Activated naive CD4-positive, alpha-beta T cell treated with anti-CD3 and anti-CD28 coated beads for 36 hours (primary cell): ENCODE measurements at regions not wholly inside any gene's neighbourhood (a gene's known extent, or its start where the extent isn't known, plus 50 kb on each side); places are given as distances from the start of the nearest gene placed in this dataset.
"Not testable (repeated sequence)": the region's sequence is repeated elsewhere in the genome, so short reads cannot be mapped to it uniquely, and the experiment has no call there.

ENCODE experiments used
- CTCF ChIA-PET: fragments of 350-600 bp; sonication (Branson Sonifier 250); formaldehyde crosslinking; loops from one replicate; lab custom pipeline; 2021; ENCODE audit warnings: antibody characterized with exemption; lab: Charles Lee
- DNase-seq: peaks from one replicate; pipeline ENCODE4 v3.0.0-alpha.2; 2020
- H3K27ac Mint-ChIP-seq: one replicate; pipeline ENCODE4 v1.8.0; 2021; ENCODE audit warnings: mild to moderate bottlenecking, mixed read lengths
- H3K27me3 Mint-ChIP-seq: one replicate; pipeline ENCODE4 v1.8.0; 2021; ENCODE audit warnings: low read depth, mixed read lengths
- H3K36me3 Mint-ChIP-seq: one replicate; pipeline ENCODE4 v1.8.0; 2021; ENCODE audit warnings: low read depth, mixed read lengths
- H3K4me1 Mint-ChIP-seq: one replicate; pipeline ENCODE4 v1.8.0; 2021; ENCODE audit warnings: low read depth, mixed read lengths
- H3K4me3 Mint-ChIP-seq: one replicate; pipeline ENCODE4 v1.8.0; 2021; ENCODE audit warnings: mild to moderate bottlenecking, moderate library complexity, mixed read lengths
- H3K9me3 Mint-ChIP-seq: one replicate; pipeline ENCODE4 v1.8.0; 2021; ENCODE audit warnings: mixed read lengths
- intact Hi-C: fragments of 100-400 bp; cut with micrococcal nuclease; formaldehyde crosslinking; loops from one replicate; pipeline ENCODE4 v1.15.1; 2023

DNA sequence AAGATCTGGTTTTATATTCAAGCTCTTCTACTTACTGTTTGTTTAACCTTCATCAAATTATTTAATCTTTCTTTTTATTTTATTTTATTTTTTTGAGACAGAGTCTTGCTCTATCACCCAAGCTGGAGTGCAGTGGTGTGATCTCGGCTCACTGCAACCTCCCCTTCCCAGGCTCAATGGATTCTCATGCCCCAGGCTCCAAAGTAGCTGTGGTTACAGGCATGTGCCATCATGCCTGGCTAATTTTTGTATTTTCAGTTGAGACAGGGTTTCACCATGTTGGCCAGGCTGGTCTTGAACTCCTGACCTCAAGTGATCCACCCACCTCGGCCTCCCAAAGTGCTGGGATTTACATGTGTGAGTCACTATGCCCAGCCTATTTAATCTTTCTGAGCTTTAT is 821.5 kb upstream of the ATXN7L3B start:
- H3K4me1 Mint-ChIP-seq, H3K9me3 Mint-ChIP-seq, H3K27ac Mint-ChIP-seq, H3K36me3 Mint-ChIP-seq, DNase-seq, intact Hi-C loops, H3K4me3 Mint-ChIP-seq, H3K27me3 Mint-ChIP-seq: not testable (repeated sequence)
- CTCF ChIA-PET: interaction anchor here (1.2 kb wide), 1 partner anchor 10 kb away, joined by 3 read pairs; no protein-coding TSS in a partner anchor

DNA sequence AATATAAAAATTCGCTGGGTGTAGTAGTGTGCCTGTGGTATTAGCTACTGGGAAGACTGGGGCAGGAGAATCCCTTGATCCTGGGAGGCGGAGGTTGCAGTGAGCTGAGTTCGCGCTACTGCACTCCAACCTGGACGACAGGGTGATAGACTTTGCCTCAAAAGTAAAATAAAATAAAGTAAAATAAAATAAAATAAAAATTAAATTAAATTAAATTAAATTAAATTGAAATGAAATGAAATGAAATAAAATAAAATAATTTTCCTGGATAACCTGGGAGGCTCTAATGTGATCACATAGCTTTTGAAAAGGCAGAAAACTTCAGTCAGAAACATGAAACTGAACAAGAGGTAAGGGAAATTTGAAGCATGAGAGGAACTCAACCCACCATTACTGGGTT is 818.4 kb upstream of the ATXN7L3B start:
- Mint-ChIP-seq H3K27me3 (no peaks in the 10 kb centered on the region), H3K4me1 (no peaks in the 10 kb centered on the region), H3K27ac (no peak overlapping the region), H3K9me3 (no peaks in the 10 kb centered on the region), H3K4me3 (no peak overlapping the region), H3K36me3 (no peaks in the 10 kb centered on the region)
- no peak for DNase-seq
- intact Hi-C loops: no loop called here
- CTCF ChIA-PET: no interaction called here

DNA sequence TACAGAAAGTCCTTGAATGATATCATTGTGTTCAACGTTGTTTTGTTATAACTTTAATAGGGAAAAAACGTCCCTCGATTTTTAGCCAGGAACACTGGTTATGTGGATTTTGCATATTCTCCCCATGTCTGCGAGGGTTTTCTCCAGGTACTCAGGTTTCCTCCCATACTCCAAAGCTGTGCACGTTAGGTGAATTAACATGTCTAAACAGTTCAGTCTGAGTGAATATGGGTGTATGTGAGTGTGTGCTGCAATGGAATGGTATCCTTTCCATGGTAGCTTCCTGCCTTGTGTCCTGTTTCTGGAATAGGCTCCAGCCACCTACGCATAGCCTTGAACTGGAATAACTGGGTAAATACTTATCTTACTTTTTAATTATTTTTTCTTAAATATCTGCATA is 810.8 kb upstream of the ATXN7L3B start:
- H3K27ac Mint-ChIP-seq: no peak overlapping the region
- no peaks in the 10 kb centered on the region for H3K4me1 Mint-ChIP-seq
- intact Hi-C loops: no loop called here
- H3K4me3 Mint-ChIP-seq: no peak overlapping the region
- CTCF ChIA-PET: interaction anchor here (1.1 kb wide), 1 partner anchor 10 kb away, joined by 3 read pairs; no protein-coding TSS in a partner anchor
- no peaks in the 10 kb centered on the region for H3K36me3 Mint-ChIP-seq
- DNase-seq: no peak
- no peaks in the 10 kb centered on the region for H3K9me3 Mint-ChIP-seq
- no peaks in the 10 kb centered on the region for H3K27me3 Mint-ChIP-seq

DNA sequence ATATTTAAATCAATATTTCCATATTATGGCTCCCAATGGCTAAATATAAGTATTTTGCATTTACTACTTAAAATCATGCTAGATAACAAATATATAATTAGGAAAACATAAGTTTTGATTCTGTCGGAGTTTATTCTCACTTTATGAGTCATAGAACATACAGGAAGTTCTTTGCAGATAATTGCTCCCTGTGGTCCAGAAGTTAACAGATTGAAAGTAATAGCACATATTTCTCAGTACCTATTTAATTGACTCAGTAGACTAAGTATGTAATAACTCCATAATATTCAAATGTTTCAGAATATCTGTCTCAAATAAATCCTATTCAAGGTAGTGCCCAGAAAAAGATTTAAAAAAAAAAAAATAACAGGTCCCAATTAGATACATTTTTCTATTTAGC is 806.0 kb upstream of the ATXN7L3B start:
- no peaks in the 10 kb centered on the region for H3K4me1 Mint-ChIP-seq
- H3K4me3 Mint-ChIP-seq: no peak overlapping the region
- H3K27me3 Mint-ChIP-seq: no peaks in the 10 kb centered on the region
- H3K9me3 Mint-ChIP-seq: peaks cover 2% of the 10 kb centered on the region
- no peaks in the 10 kb centered on the region for H3K36me3 Mint-ChIP-seq
- CTCF ChIA-PET: no interaction called here
- intact Hi-C loops: no loop called here
- no peak for DNase-seq
- no peak overlapping the region for H3K27ac Mint-ChIP-seq

DNA sequence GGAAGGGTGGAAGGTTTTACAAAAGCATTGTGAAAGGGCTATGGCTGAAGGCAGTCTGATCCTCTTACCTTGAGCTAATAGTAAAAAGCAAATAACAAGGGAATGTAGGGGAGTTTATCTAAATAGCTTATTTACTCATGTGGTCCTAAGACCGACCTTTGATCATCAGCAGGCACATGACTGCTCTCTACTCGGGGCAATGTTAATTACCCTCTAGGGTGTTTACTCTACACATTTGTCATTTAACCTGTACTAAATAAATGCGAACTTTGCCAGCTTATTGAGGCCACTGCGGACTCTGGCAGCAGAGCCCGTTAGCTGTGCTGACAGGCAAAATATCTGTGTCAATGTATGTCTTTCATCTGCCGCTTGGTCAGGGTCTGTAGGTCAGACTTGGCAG is 768.3 kb upstream of the ATXN7L3B start:
- CTCF ChIA-PET: no interaction called here
- Mint-ChIP-seq H3K27ac (no peak overlapping the region), H3K36me3 (no peaks in the 10 kb centered on the region), H3K9me3 (peaks cover 5% of the 10 kb centered on the region), H3K27me3 (no peaks in the 10 kb centered on the region), H3K4me1 (no peaks in the 10 kb centered on the region), H3K4me3 (no peak overlapping the region)
- DNase-seq: no peak
- intact Hi-C loops: no loop called here

DNA sequence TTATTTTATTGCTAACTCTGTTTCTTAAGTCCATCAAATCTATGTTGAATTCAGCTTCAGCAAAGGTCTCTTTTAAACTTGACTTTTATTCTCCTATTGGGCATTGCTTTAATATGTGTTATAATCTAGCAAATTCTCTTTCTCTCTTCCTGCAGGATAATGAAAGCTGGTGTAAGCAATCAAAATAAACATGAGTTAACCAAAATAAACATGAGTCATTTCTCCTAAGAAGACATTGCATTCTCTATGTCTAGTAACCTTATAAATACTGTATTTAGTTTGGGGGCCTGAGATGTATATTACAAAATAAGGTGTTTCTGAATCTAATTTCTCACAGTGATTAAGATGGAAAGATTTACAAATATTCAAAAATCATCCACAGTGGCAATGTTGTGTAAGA is 739.1 kb upstream of the ATXN7L3B start:
- intact Hi-C loops: no loop called here
- DNase-seq: no peak
- Mint-ChIP-seq H3K9me3 (peaks cover 22% of the 10 kb centered on the region), H3K4me1 (no peaks in the 10 kb centered on the region), H3K27ac (no peak overlapping the region), H3K4me3 (no peak overlapping the region), H3K27me3 (no peaks in the 10 kb centered on the region), H3K36me3 (no peaks in the 10 kb centered on the region)
- CTCF ChIA-PET: interaction anchor here (0.6 kb wide), 1 partner anchor 328 kb away, joined by 3 read pairs; no protein-coding TSS in a partner anchor

DNA sequence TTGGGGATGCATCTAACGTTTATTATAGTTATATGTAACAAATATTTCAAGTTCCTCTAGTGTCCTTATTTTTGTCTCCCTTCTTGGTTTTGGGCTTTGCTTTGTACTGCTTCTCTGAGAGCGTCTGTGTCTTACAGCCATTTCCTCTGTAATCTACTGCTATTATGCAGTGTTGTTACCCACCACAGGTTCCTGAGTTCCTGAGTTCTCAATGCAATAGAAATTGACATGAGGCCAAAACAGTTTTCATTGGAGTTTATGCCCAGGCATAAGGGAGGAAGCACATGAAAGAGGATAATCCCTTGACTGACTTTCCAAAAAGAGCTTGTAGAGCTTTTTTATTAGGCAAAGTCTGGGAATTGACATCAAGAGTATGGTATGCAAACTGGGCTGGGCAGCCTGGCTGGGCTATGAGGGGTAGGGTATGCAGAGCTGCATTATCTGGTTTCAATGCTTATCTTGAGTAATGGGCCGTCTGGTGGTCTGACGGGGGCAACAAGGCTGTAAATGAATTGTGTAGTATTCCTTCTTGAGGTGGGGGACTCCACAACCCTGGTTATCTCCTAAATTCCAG is 722.5 kb upstream of the ATXN7L3B start:
- DNase-seq: no peak
- Mint-ChIP-seq H3K36me3 (no peaks in the 10 kb centered on the region), H3K4me1 (no peaks in the 10 kb centered on the region), H3K27ac (no peak overlapping the region), H3K9me3 (no peaks in the 10 kb centered on the region), H3K4me3 (no peak overlapping the region), H3K27me3 (no peaks in the 10 kb centered on the region)
- CTCF ChIA-PET: no interaction called here
- intact Hi-C loops: no loop called here

DNA sequence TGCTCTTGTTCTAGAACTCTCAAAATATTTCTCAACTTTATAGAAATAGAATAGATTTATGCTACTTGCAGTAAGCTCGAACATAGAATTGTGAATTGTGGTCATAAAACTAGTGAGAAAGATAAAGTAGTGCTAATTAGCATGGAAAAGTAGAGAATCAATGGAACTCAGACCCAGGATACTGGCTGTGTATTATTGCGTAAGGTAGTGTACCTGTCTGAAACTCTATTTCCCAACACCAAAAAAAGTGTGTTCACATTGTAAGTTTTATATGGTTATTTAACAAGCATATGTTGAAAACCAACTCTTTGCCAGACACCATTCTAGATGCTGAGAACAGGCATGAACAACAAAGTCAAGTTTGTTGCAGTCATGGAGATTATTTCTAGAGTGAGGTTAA is 720.5 kb upstream of the ATXN7L3B start:
- Mint-ChIP-seq H3K9me3 (peaks cover 7% of the 10 kb centered on the region), H3K27ac (no peak overlapping the region), H3K4me1 (no peaks in the 10 kb centered on the region), H3K27me3 (no peaks in the 10 kb centered on the region), H3K36me3 (no peaks in the 10 kb centered on the region), H3K4me3 (no peak overlapping the region)
- CTCF ChIA-PET: no interaction called here
- DNase-seq: no peak
- intact Hi-C loops: no loop called here

DNA sequence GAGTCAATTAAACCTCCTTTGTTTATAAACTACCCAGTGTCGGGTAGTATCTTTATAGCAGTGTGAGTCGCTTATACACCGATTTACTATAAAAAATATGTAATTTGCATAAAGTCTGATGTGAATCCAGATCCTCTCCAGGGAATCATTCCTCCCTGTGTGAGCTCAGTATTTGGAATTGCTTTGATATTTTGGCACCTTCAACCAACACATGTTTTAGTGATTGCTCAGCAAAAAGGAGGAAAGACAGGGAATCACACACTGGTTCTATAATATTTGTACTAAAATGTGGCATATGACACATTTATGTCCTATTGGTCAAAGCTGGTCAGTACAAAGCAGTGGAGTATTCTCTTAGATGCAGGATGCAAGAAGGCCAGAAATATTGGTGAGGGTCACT is 703.9 kb upstream of the ATXN7L3B start:
- Mint-ChIP-seq H3K4me1 (no peaks in the 10 kb centered on the region), H3K9me3 (peaks cover 4% of the 10 kb centered on the region), H3K36me3 (no peaks in the 10 kb centered on the region), H3K27ac (no peak overlapping the region), H3K27me3 (no peaks in the 10 kb centered on the region), H3K4me3 (no peak overlapping the region)
- DNase-seq: no peak
- intact Hi-C loops: no loop called here
- CTCF ChIA-PET: no interaction called here

DNA sequence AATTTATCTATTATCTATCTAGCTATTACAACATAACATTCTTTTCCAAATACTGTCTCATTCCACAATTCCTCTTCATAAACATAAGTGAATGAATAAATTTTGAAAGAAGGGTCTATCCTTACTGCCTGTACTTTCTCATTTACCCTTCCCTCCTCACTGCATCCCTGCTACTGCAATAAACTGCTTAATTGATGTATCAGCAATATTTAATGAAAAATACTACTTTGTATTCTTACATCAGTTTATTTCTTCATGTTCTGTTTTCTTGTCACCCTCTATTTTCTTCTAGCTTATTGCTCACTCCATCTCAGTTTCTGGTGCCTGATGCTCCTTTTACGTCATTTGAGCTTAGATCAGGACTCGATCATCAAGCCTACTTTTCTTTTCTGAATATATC is 695.7 kb upstream of the ATXN7L3B start:
- H3K9me3 Mint-ChIP-seq: peaks cover 2% of the 10 kb centered on the region
- H3K4me3 Mint-ChIP-seq: no peak overlapping the region
- intact Hi-C loops: no loop called here
- no peaks in the 10 kb centered on the region for H3K27me3 Mint-ChIP-seq
- CTCF ChIA-PET: no interaction called here
- no peaks in the 10 kb centered on the region for H3K36me3 Mint-ChIP-seq
- no peak overlapping the region for H3K27ac Mint-ChIP-seq
- H3K4me1 Mint-ChIP-seq: no peaks in the 10 kb centered on the region
- no peak for DNase-seq

DNA sequence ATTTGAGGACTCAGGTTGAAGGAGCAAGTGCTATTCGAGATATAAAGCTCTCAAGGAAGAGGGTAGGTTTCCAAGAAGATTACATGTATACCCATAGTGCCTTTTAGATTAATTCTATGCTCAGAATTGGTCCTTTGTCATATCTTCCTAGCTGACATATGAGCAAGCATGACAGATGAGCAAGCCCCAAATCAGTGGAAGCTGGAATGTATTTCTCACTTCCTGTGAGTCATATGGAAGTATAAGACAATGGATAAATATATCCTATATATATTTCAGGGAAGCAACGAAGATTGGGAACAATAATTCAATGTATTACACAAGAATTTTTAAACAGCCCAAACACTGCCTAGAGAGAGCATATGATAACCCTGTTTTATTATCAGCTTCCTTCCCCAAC is 674.1 kb upstream of the ATXN7L3B start:
- Mint-ChIP-seq H3K9me3 (peaks cover 1% of the 10 kb centered on the region), H3K4me3 (no peak overlapping the region), H3K4me1 (no peaks in the 10 kb centered on the region), H3K27me3 (no peaks in the 10 kb centered on the region), H3K36me3 (no peaks in the 10 kb centered on the region), H3K27ac (no peak overlapping the region)
- intact Hi-C loops: no loop called here
- DNase-seq: no peak
- CTCF ChIA-PET: no interaction called here

DNA sequence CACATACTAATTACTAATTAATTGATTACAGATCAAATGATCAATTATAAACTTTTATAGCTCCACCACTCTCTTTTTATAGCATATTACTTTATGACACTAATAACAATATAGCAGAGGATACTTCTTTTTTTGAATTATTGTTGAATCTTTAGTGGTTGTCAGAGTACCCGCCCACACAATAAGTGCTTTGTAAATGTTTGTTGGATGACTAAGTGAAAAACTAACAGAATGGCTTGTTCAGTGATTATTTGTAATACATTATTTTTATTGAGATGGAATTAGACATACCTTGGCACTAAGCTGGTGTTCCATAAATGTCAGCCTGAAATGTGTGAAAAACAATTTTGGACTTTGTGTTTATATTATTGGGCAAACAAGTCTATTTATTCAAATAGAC is 670.5 kb upstream of the ATXN7L3B start:
- no peak overlapping the region for H3K27ac Mint-ChIP-seq
- H3K36me3 Mint-ChIP-seq: no peaks in the 10 kb centered on the region
- H3K4me1 Mint-ChIP-seq: no peaks in the 10 kb centered on the region
- H3K27me3 Mint-ChIP-seq: no peaks in the 10 kb centered on the region
- CTCF ChIA-PET: no interaction called here
- peaks cover 1% of the 10 kb centered on the region for H3K9me3 Mint-ChIP-seq
- intact Hi-C loops: no loop called here
- H3K4me3 Mint-ChIP-seq: no peak overlapping the region
- DNase-seq: no peak

DNA sequence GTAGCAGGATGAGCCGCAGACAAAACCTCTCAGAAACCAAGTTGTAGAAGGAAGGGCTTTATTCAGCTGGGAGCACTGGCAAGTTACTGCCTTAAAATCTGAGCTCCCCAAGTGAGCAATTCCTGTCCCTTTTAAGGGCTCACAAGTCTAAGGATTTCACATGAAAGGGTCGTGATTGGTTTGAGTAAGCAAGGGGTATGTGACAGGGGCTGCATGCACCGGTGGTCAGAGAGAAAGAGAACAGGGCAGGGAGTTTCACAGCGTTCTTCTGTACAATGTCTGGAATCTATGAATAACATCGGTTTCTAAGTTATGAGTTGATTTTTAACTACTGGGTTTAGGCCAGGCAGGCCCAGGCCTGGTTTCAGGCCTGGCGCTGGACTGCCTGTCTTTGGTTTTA is 660.3 kb upstream of the ATXN7L3B start:
- CTCF ChIA-PET, H3K4me3 Mint-ChIP-seq, H3K9me3 Mint-ChIP-seq, intact Hi-C loops, H3K27me3 Mint-ChIP-seq, DNase-seq, H3K36me3 Mint-ChIP-seq, H3K4me1 Mint-ChIP-seq, H3K27ac Mint-ChIP-seq: not testable (repeated sequence)
